Loucy (cell line): ENCODE measurements at regions not wholly inside any gene's neighbourhood (a gene's known extent, or its start where the extent isn't known, plus 50 kb on each side); places are given as distances from the start of the nearest gene placed in this dataset.

Experiments used
- CTCF ChIP-seq: fragments of 200-600 bp; sonication (generic); conservative IDR thresholded peaks from 2 replicates; pipeline ENCODE4 v1.5.1; 2014; ENCODE audit warnings: mild to moderate bottlenecking, antibody characterized with exemption, low read length
- EZH2phosphoT487 ChIP-seq: fragments of 200-600 bp; IDR thresholded peaks from 2 replicates; pipeline ENCODE4 v1.6.1; 2018; ENCODE audit warnings: antibody characterized with exemption, mild to moderate bottlenecking, moderate library complexity, borderline replicate concordance

- TF ChIP-seq CTCF (no peak), EZH2phosphoT487 (no peak)
Observed at GRCh38 chr21:19995253-19995652, 1003.0 kb upstream of the NCAM2 start.
